GM23338 (cell line): ENCODE measurements at regions not wholly inside any gene's neighbourhood (a gene's known extent, or its start where the extent isn't known, plus 50 kb on each side); places are given as distances from the start of the nearest gene placed in this dataset.

Experiments
- ATAC-seq: fragments of 200-7000 bp; cut with Tn5 transposase; 3 replicates; pipeline ENCODE4 v1.9.1; 2020
- DNase-seq: peaks from one replicate; pipeline ENCODE4 v3.0.0-alpha.2; 2015; ENCODE audit warnings: low spot score
- H2AFZ ChIP-seq: fragments of 200-600 bp; sonication (generic); 2 replicates; pipeline ENCODE4 v1.8.0; 2016; ENCODE audit warnings: antibody characterized with exemption, mild to moderate bottlenecking, moderate library complexity
- H3F3A ChIP-seq: fragments of 200-600 bp; sonication (generic); replicated peaks from 2 replicates; pipeline ENCODE4 v1.8.0; 2017; ENCODE audit warnings: antibody characterized with exemption, mixed run types, low read depth
- H3K27ac ChIP-seq: fragments of 200-600 bp; sonication (generic); 2 replicates; pipeline ENCODE4 v1.6.1; 2016; ENCODE audit warnings: low read depth
- H3K27me3 ChIP-seq: fragments of 200-600 bp; sonication (generic); 2 replicates; pipeline ENCODE4 v1.8.0; 2016; ENCODE audit warnings: mild to moderate bottlenecking, mixed run types, moderate library complexity; ENCODE audit not compliant: insufficient read depth
- H3K36me3 ChIP-seq: fragments of 200-600 bp; sonication (generic); 2 replicates; pipeline ENCODE4 v1.8.0; 2016; ENCODE audit warnings: mild to moderate bottlenecking; ENCODE audit not compliant: insufficient read depth
- H3K4me1 ChIP-seq: fragments of 200-600 bp; sonication (generic); 2 replicates; pipeline ENCODE4 v1.8.0; 2016; ENCODE audit warnings: mild to moderate bottlenecking, moderate library complexity; ENCODE audit not compliant: insufficient read depth
- H3K4me2 ChIP-seq: fragments of 200-600 bp; sonication (generic); 2 replicates; pipeline ENCODE4 v1.7.1; 2017; ENCODE audit warnings: mixed run types
- H3K4me3 ChIP-seq: fragments of 200-600 bp; sonication (generic); 2 replicates; pipeline ENCODE4 v1.6.1; 2016; ENCODE audit warnings: mixed run types
- H3K79me2 ChIP-seq: fragments of 200-600 bp; sonication (generic); replicated peaks from 2 replicates; pipeline ENCODE4 v1.8.0; 2017; ENCODE audit warnings: mild to moderate bottlenecking; ENCODE audit not compliant: insufficient read depth
- H3K9me2 ChIP-seq: fragments of 200-600 bp; sonication (generic); 2 replicates; pipeline ENCODE4 v1.8.0; 2017; ENCODE audit not compliant: insufficient read depth
- H4K20me1 ChIP-seq: fragments of 200-600 bp; sonication (generic); replicated peaks from 2 replicates; pipeline ENCODE4 v1.8.0; 2017; ENCODE audit warnings: mild to moderate bottlenecking; ENCODE audit not compliant: insufficient read depth
- H3K27ac Mint-ChIP-seq: 2 replicates; pipeline ENCODE4 v1.8.0; 2020; ENCODE audit warnings: inconsistent platforms, mild to moderate bottlenecking, moderate library complexity, mixed read lengths
- H3K27me3 Mint-ChIP-seq: 3 replicates; pipeline ENCODE4 v1.8.0; 2022; ENCODE audit warnings: low read depth, mild to moderate bottlenecking, moderate library complexity, mixed read lengths, inconsistent platforms; ENCODE audit not compliant: insufficient read depth, poor library complexity
- H3K36me3 Mint-ChIP-seq: 3 replicates; pipeline ENCODE4 v1.8.0; 2021; ENCODE audit warnings: low read depth, mild to moderate bottlenecking, inconsistent platforms, moderate library complexity, mixed read lengths
- H3K4me1 Mint-ChIP-seq: 3 replicates; pipeline ENCODE4 v1.8.0; 2020; ENCODE audit warnings: mild to moderate bottlenecking, inconsistent platforms, mixed read lengths
- H3K4me3 Mint-ChIP-seq: 3 replicates; pipeline ENCODE4 v1.8.0; 2021; ENCODE audit warnings: moderate library complexity, mild to moderate bottlenecking, inconsistent platforms, mixed read lengths
- H3K9me3 Mint-ChIP-seq: 3 replicates; pipeline ENCODE4 v1.8.0; 2020; ENCODE audit warnings: moderate library complexity, mild to moderate bottlenecking, inconsistent platforms, mixed read lengths
- CTCF ChIP-seq, 2 experiments: fragments of 200-600 bp in 1 of 2; sonication (generic) in 1 of 2; conservative IDR thresholded peaks; 2 replicates each; pipeline versions ENCODE4 v1.5.1 to v1.6.1; 2016 to 2017; ENCODE audit warnings: antibody characterized with exemption in 2 of 2, low read depth in 2 of 2, mild to moderate bottlenecking in 2 of 2, moderate library complexity in 1 of 2
- EZH2phosphoT487 ChIP-seq: fragments of 200-600 bp; sonication (generic); IDR thresholded peaks from one replicate; pipeline ENCODE4 v1.8.1; 2018; ENCODE audit warnings: antibody characterized with exemption; ENCODE audit not compliant: unreplicated experiment
- NANOG ChIP-seq: IDR thresholded peaks from 2 replicates; pipeline ENCODE4 v1.6.1; 2016; ENCODE audit warnings: antibody characterized with exemption, borderline replicate concordance
- POLR2AphosphoS5 ChIP-seq: IDR thresholded peaks from 2 replicates; pipeline ENCODE4 v1.6.1; 2016; ENCODE audit warnings: antibody characterized with exemption, low read depth
- STAT1 ChIP-seq: IDR thresholded peaks from one replicate; pipeline ENCODE4 v1.6.1; 2016; ENCODE audit warnings: antibody characterized with exemption; ENCODE audit not compliant: unreplicated experiment
- ZNF114 ChIP-seq: fragments of 250-450 bp; sonication (Bioruptor Pico); IDR thresholded peaks from 2 replicates; pipeline ENCODE4 v1.5.0; 2020; ENCODE audit warnings: mild to moderate bottlenecking, moderate library complexity
- ZNF331 ChIP-seq: fragments of 250-450 bp; sonication (Bioruptor Pico); IDR thresholded peaks from 2 replicates; pipeline ENCODE4 v1.5.0; 2020; ENCODE audit warnings: low read depth, mild to moderate bottlenecking, moderate library complexity
- TF ChIP-seq, protein P1 (sequence below): IDR thresholded peaks from one replicate; pipeline ENCODE4 v1.6.1; 2018; ENCODE audit warnings: antibody characterized with exemption; ENCODE audit not compliant: unreplicated experiment
- TF ChIP-seq, protein P2 (sequence below): IDR thresholded peaks from 2 replicates; pipeline ENCODE4 v1.6.1; 2016; ENCODE audit warnings: antibody characterized with exemption
- TF ChIP-seq, protein P3 (sequence below): fragments of 250-450 bp; sonication (Bioruptor Pico); IDR thresholded peaks from 2 replicates; pipeline ENCODE4 v1.5.0; 2020; ENCODE audit warnings: mild to moderate bottlenecking, moderate library complexity

GRCh38 chr15:85954586-85954985 is 125.1 kb upstream of the AGBL1 start:
- Histone ChIP-seq H3K79me2 (no peaks in the 10 kb centered on the region), H3K4me3 (no peak overlapping the region), H3F3A (no peaks in the 10 kb centered on the region), H2AFZ (no peak overlapping the region), H3K27ac (no peak overlapping the region), H3K27me3 (no peaks in the 10 kb centered on the region), H4K20me1 (no peaks in the 10 kb centered on the region), H3K4me2 (no peak overlapping the region), H3K36me3 (no peaks in the 10 kb centered on the region), H3K9me2 (peaks cover 7% of the 10 kb centered on the region), H3K4me1 (no peaks in the 10 kb centered on the region)
- TF ChIP-seq POLR2AphosphoS5 (no peak), NANOG (no peak), STAT1 (no peak), ZNF331 (CRISPR knock-in tag) (no peak), CTCF (conservative IDR thresholded peaks at IDR 0.05; ENCODE audit: low read depth in 2 of 2) (no peak), ZNF114 (CRISPR knock-in tag) (no peak), EZH2phosphoT487 (no peak)
- TF ChIP-seq, protein P1, sequence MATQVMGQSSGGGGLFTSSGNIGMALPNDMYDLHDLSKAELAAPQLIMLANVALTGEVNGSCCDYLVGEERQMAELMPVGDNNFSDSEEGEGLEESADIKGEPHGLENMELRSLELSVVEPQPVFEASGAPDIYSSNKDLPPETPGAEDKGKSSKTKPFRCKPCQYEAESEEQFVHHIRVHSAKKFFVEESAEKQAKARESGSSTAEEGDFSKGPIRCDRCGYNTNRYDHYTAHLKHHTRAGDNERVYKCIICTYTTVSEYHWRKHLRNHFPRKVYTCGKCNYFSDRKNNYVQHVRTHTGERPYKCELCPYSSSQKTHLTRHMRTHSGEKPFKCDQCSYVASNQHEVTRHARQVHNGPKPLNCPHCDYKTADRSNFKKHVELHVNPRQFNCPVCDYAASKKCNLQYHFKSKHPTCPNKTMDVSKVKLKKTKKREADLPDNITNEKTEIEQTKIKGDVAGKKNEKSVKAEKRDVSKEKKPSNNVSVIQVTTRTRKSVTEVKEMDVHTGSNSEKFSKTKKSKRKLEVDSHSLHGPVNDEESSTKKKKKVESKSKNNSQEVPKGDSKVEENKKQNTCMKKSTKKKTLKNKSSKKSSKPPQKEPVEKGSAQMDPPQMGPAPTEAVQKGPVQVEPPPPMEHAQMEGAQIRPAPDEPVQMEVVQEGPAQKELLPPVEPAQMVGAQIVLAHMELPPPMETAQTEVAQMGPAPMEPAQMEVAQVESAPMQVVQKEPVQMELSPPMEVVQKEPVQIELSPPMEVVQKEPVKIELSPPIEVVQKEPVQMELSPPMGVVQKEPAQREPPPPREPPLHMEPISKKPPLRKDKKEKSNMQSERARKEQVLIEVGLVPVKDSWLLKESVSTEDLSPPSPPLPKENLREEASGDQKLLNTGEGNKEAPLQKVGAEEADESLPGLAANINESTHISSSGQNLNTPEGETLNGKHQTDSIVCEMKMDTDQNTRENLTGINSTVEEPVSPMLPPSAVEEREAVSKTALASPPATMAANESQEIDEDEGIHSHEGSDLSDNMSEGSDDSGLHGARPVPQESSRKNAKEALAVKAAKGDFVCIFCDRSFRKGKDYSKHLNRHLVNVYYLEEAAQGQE, result no peak
- TF ChIP-seq, protein P2, sequence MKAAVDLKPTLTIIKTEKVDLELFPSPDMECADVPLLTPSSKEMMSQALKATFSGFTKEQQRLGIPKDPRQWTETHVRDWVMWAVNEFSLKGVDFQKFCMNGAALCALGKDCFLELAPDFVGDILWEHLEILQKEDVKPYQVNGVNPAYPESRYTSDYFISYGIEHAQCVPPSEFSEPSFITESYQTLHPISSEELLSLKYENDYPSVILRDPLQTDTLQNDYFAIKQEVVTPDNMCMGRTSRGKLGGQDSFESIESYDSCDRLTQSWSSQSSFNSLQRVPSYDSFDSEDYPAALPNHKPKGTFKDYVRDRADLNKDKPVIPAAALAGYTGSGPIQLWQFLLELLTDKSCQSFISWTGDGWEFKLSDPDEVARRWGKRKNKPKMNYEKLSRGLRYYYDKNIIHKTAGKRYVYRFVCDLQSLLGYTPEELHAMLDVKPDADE, result no peak
- TF ChIP-seq, protein P3, sequence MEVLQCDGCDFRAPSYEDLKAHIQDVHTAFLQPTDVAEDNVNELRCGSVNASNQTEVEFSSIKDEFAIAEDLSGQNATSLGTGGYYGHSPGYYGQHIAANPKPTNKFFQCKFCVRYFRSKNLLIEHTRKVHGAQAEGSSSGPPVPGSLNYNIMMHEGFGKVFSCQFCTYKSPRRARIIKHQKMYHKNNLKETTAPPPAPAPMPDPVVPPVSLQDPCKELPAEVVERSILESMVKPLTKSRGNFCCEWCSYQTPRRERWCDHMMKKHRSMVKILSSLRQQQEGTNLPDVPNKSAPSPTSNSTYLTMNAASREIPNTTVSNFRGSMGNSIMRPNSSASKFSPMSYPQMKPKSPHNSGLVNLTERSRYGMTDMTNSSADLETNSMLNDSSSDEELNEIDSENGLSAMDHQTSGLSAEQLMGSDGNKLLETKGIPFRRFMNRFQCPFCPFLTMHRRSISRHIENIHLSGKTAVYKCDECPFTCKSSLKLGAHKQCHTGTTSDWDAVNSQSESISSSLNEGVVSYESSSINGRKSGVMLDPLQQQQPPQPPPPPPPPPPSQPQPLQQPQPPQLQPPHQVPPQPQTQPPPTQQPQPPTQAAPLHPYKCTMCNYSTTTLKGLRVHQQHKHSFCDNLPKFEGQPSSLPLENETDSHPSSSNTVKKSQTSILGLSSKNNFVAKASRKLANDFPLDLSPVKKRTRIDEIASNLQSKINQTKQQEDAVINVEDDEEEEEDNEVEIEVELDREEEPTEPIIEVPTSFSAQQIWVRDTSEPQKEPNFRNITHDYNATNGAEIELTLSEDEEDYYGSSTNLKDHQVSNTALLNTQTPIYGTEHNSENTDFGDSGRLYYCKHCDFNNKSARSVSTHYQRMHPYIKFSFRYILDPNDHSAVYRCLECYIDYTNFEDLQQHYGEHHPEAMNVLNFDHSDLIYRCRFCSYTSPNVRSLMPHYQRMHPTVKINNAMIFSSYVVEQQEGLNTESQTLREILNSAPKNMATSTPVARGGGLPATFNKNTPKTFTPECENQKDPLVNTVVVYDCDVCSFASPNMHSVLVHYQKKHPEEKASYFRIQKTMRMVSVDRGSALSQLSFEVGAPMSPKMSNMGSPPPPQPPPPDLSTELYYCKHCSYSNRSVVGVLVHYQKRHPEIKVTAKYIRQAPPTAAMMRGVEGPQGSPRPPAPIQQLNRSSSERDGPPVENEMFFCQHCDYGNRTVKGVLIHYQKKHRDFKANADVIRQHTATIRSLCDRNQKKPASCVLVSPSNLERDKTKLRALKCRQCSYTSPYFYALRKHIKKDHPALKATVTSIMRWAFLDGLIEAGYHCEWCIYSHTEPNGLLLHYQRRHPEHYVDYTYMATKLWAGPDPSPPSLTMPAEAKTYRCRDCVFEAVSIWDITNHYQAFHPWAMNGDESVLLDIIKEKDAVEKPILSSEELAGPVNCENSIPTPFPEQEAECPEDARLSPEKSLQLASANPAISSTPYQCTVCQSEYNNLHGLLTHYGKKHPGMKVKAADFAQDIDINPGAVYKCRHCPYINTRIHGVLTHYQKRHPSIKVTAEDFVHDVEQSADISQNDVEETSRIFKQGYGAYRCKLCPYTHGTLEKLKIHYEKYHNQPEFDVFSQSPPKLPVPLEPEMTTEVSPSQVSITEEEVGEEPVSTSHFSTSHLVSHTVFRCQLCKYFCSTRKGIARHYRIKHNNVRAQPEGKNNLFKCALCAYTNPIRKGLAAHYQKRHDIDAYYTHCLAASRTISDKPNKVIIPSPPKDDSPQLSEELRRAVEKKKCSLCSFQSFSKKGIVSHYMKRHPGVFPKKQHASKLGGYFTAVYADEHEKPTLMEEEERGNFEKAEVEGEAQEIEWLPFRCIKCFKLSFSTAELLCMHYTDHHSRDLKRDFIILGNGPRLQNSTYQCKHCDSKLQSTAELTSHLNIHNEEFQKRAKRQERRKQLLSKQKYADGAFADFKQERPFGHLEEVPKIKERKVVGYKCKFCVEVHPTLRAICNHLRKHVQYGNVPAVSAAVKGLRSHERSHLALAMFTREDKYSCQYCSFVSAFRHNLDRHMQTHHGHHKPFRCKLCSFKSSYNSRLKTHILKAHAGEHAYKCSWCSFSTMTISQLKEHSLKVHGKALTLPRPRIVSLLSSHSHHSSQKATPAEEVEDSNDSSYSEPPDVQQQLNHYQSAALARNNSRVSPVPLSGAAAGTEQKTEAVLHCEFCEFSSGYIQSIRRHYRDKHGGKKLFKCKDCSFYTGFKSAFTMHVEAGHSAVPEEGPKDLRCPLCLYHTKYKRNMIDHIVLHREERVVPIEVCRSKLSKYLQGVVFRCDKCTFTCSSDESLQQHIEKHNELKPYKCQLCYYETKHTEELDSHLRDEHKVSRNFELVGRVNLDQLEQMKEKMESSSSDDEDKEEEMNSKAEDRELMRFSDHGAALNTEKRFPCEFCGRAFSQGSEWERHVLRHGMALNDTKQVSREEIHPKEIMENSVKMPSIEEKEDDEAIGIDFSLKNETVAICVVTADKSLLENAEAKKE (CRISPR knock-in tag), result no peak
- no peak for DNase-seq
- Mint-ChIP-seq H3K4me1 (no peaks in the 10 kb centered on the region), H3K9me3 (peaks cover 3% of the 10 kb centered on the region; the same call in 2 of the 3 replicates), H3K4me3 (no peak overlapping the region), H3K36me3 (no peaks in the 10 kb centered on the region), H3K27ac (no peak overlapping the region), H3K27me3 (no peaks in the 10 kb centered on the region)
- no peak for ATAC-seq
